Lung (tissue), 11 donors: ENCODE measurements at regions not wholly inside any gene's neighbourhood (a gene's known extent, or its start where the extent isn't known, plus 50 kb on each side); places are given as distances from the start of the nearest gene placed in this dataset.

Experiments used
- ATAC-seq: fragments of 200-7000 bp; cut with Tn5 transposase; one replicate; pipeline ENCODE4 v1.9.1; 2020; ENCODE audit warnings: moderate number of reproducible peaks; ENCODE audit not compliant: insufficient read depth, low FRiP score
- DNase-seq, 3 donors: peaks; one replicate each; pipeline ENCODE4 v3.0.0-alpha.2; 2013 to 2017
- H3K27ac ChIP-seq, 2 donors: one replicate each; pipeline ENCODE4 v1.5.1; 2013; ENCODE audit warnings: mild to moderate bottlenecking in 2 of 2, moderate library complexity in 2 of 2, control low read depth in 1 of 2, inconsistent platforms in 1 of 2, low read depth in 1 of 2, low read length in 1 of 2
- H3K27me3 ChIP-seq, 3 donors: one replicate each; pipeline ENCODE4 v1.5.1; 2013; ENCODE audit warnings: low read length in 2 of 3; ENCODE audit not compliant: control insufficient read depth in 3 of 3, insufficient read depth in 3 of 3
- H3K36me3 ChIP-seq, 4 donors: one replicate each; pipeline ENCODE4 v1.5.1; 2013; ENCODE audit warnings: low read length in 4 of 4, mild to moderate bottlenecking in 1 of 4, moderate library complexity in 1 of 4; ENCODE audit not compliant: control insufficient read depth in 4 of 4, insufficient read depth in 4 of 4
- H3K4me1 ChIP-seq, 5 donors: one replicate each; pipeline ENCODE4 v1.5.1; 2013; ENCODE audit warnings: low read length in 5 of 5, mild to moderate bottlenecking in 2 of 5, moderate library complexity in 1 of 5; ENCODE audit not compliant: control insufficient read depth in 5 of 5, insufficient read depth in 5 of 5
- H3K4me3 ChIP-seq: one replicate; pipeline ENCODE4 v1.5.1; 2013; ENCODE audit warnings: mild to moderate bottlenecking, control low read depth, moderate library complexity
- H3K9ac ChIP-seq, 2 donors: one replicate each; pipeline ENCODE4 v1.5.1; 2013; ENCODE audit warnings: low read length in 2 of 2, control low read depth in 1 of 2; ENCODE audit not compliant: insufficient read depth in 1 of 2
- H3K9me3 ChIP-seq, 4 donors: one replicate each; pipeline ENCODE4 v1.5.1; 2013; ENCODE audit warnings: low read length in 3 of 4, mild to moderate bottlenecking in 1 of 4, moderate library complexity in 1 of 4; ENCODE audit not compliant: control insufficient read depth in 4 of 4, insufficient read depth in 3 of 4
- WGBS, 2 donors: extraction: QIAGEN DNeasy Blood & Tissue Kit; methylation state at CpG; one replicate each; pipeline ENCODE4 v1.1.7; 2013; 5-methylcytosine and 5-hydroxymethylcytosine counted together
- TF ChIP-seq, protein P1 (sequence below): IDR thresholded peaks from 2 replicates; pipeline ENCODE4 v1.5.1; 2012; ENCODE audit warnings: mild to moderate bottlenecking; ENCODE audit errors: control extremely low read depth, extremely low read depth
- donor health status: control.
- donor health status: control.
- donor health status: Bipolar disorder and iron deficiency.
- donor health status: healthy.
- donor health status: DM: yes; HTN: yes; CAD: no.

DNA sequence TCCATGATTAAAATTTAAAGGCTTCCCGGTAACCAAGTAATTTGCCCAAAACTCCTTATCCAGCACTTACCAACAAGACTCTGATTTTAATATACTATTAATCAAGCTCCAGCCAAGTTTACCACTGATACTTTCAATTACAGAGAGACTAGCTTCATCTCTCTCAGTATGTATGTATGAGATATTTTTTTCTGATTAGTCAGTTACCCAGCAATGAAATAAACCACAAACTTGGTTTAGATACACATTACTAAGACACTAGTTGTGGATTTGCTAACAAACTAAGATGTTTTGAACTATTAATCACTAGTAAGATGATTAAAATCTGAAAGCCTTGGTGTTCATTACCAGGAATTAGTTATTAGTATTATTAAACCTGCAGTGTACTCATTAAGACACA is 1272.2 kb upstream of the ACVR2A start:
- DNase-seq (no peak), ATAC-seq (no peak)
- no peaks in the 10 kb centered on the region for H3K36me3 ChIP-seq
- H3K9ac ChIP-seq = no peak overlapping the region
- peaks cover 0 to 7% (median 0%) of the 10 kb centered on the region in 5 donors for H3K4me1 ChIP-seq
- H3K4me3 ChIP-seq = no peak overlapping the region
- 82 to 90% methylated on average over 1 of the region's 1 CpG for WGBS, 2 donors
- TF ChIP-seq, protein P1, sequence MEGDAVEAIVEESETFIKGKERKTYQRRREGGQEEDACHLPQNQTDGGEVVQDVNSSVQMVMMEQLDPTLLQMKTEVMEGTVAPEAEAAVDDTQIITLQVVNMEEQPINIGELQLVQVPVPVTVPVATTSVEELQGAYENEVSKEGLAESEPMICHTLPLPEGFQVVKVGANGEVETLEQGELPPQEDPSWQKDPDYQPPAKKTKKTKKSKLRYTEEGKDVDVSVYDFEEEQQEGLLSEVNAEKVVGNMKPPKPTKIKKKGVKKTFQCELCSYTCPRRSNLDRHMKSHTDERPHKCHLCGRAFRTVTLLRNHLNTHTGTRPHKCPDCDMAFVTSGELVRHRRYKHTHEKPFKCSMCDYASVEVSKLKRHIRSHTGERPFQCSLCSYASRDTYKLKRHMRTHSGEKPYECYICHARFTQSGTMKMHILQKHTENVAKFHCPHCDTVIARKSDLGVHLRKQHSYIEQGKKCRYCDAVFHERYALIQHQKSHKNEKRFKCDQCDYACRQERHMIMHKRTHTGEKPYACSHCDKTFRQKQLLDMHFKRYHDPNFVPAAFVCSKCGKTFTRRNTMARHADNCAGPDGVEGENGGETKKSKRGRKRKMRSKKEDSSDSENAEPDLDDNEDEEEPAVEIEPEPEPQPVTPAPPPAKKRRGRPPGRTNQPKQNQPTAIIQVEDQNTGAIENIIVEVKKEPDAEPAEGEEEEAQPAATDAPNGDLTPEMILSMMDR = no peak
- no peak overlapping the region for H3K27ac ChIP-seq
- no peaks in the 10 kb centered on the region for H3K9me3 ChIP-seq
- H3K27me3 ChIP-seq = no peaks in the 10 kb centered on the region

DNA sequence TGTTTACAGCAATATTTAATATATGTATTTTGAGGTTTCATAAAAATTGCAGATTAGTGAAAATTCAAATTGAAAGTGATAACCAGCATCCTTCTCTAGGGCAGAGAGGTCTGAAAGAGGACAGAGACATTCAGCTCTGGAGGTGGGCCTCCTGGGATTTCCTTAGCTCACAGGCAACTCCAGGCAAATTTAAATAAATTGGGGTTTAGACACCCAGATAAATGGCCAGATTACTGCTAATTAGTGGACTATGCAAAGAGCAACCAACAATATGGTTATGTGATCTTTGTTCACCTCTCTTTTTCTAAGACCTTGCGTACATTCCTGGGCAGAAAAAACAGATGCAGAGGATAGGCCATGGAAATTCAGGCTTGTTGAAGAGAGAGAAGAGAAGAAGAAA is 1282.8 kb upstream of the ACVR2A start:
- 99 to 100% methylated on average over 1 of the region's 1 CpG for WGBS, 2 donors
- no peak for DNase-seq
- TF ChIP-seq, protein P1 = no peak

DNA sequence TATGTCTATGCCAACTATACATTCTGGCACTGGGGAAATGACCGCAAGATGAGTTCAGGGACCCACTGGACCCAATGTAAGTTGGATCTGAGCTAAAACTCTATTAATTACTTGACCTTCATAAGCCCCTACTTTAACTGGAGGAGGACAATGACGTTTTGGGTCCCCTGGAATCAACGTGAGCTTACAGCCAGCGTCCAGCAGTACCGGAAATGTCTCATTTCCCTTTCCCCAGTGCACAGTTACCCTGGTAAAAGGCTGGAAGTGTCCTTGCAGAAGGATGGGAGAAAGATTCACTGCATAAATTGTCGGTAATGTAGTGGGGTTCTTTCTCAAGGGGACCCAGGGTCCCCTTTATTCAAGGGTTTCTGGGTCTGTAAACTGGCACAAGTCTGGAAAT is 1297.6 kb upstream of the ACVR2A start:
- Histone ChIP-seq H3K27ac (no peak overlapping the region), H3K9me3 (no peaks in the 10 kb centered on the region), H3K36me3 (no peaks in the 10 kb centered on the region), H3K4me3 (no peak overlapping the region), H3K4me1 (peaks cover 0 to 6% (median 0%) of the 10 kb centered on the region in 5 donors), H3K27me3 (no peaks in the 10 kb centered on the region), H3K9ac (no peak overlapping the region)
- TF ChIP-seq, protein P1 = no peak
- 72 to 77% methylated on average over 6 of the region's 6 CpGs for WGBS, 2 donors
- ATAC-seq (no peak), DNase-seq (no peak)

More for the DNA sequence above, 1282.8 kb upstream of the ACVR2A start:
- no peaks in the 10 kb centered on the region for H3K4me1 ChIP-seq
- no peak overlapping the region for H3K9ac ChIP-seq
- H3K27ac ChIP-seq = no peak overlapping the region
- no peaks in the 10 kb centered on the region for H3K9me3 ChIP-seq
- no peak for ATAC-seq
- H3K27me3 ChIP-seq = no peaks in the 10 kb centered on the region
- no peaks in the 10 kb centered on the region for H3K36me3 ChIP-seq
- no peak overlapping the region for H3K4me3 ChIP-seq

DNA sequence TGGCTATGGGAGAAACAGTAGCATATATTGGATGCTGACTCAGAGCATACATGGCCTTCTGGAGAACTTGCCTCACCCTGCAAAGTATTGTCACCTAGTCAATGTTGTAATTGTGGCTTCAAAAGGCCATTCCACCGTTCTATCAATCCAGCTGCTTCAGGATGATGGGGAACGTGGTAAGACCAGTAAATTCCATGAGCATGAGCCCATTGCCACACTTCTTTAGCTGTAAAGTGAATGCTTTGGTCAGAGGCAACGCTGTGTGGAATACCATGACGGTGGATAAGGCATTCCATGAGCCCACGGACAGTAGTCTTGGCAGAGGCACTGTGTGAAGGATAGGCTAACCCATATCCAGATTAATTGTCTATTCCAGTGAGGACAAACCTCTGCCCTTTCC is 1300.1 kb upstream of the ACVR2A start:
- no peak overlapping the region for H3K9ac ChIP-seq
- no peaks in the 10 kb centered on the region for H3K4me1 ChIP-seq
- H3K9me3 ChIP-seq = no peaks in the 10 kb centered on the region
- H3K27ac ChIP-seq = no peak overlapping the region
- TF ChIP-seq, protein P1 = no peak
- 92 to 93% methylated on average over 5 of the region's 5 CpGs for WGBS, 2 donors
- no peaks in the 10 kb centered on the region for H3K36me3 ChIP-seq
- DNase-seq (no peak), ATAC-seq (no peak)
- H3K4me3 ChIP-seq = no peak overlapping the region
- H3K27me3 ChIP-seq = no peaks in the 10 kb centered on the region
